ENCODE measurements at regions not wholly inside any gene's neighbourhood (a gene's known extent, or its start where the extent isn't known, plus 50 kb on each side); places are given as distances from the start of the nearest gene placed in this dataset.
"Not testable (repeated sequence)": the region's sequence is repeated elsewhere in the genome, so short reads cannot be mapped to it uniquely, and the experiment has no call there.

- DNase-seq (ENCODE audit: extremely low spot score), result no peak
- no peaks in the 10 kb centered on the region for H3K27me3 ChIP-seq
- no peak overlapping the region for H3K27ac ChIP-seq (replicated peaks in 1 of 4)
- WGBS, result 67% methylated on average over 4 of the region's 4 CpGs
- no peaks in the 10 kb centered on the region for H3K9me3 ChIP-seq
- intact Hi-C loops (cut with DNase I), result no loop called here
- H3K4me1 ChIP-seq, result no peaks in the 10 kb centered on the region
- H3K36me3 ChIP-seq, result no peaks in the 10 kb centered on the region
- H3K4me3 ChIP-seq, result no peak overlapping the region
- no peak for TF ChIP-seq CTCF (IDR thresholded peaks at IDR 0.05)
- TF ChIP-seq POLR2A (IDR thresholded peaks at IDR 0.05; ENCODE audit: low read depth), result no peak
- no peak for TF ChIP-seq POLR2AphosphoS5 (IDR thresholded peaks at IDR 0.05)
- no peak for TF ChIP-seq EP300 (IDR thresholded peaks at IDR 0.05)
These were observed 109.5 kb downstream of the CGGBP1 start for GRCh38 chr3:87949189-87949878.

DNA sequence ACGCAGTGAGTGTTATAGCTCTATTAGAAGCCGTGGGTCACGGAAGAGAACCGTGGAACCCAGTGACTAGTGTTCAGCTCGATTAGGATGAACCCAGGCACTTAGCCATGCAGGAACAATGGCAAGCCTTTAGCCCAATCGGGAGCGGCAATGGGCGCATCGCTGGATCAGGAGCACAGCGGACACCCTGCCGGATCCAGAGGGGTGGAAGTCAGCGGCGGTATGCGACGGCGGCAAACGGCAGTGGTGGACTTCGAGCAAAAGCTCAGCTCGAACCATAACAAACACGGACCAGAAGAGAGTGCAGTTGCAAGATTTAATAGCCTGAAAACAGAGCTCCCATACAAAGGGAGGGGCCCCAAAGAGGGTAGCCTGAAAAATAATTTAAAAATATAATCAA, 112.8 kb downstream of the CGGBP1 start:
- 97% methylated on average over 18 of the region's 20 CpGs for WGBS
- H3K4me3 ChIP-seq; H3K27ac ChIP-seq (replicated peaks in 1 of 4); H3K27me3 ChIP-seq; H3K9me3 ChIP-seq; DNase-seq (ENCODE audit: extremely low spot score); intact Hi-C loops (cut with DNase I); H3K4me1 ChIP-seq; H3K36me3 ChIP-seq: not testable (repeated sequence)

GRCh38 chr3:87942256-87942655, 116.5 kb downstream of the CGGBP1 start:
- H3K27me3 ChIP-seq; H3K4me1 ChIP-seq; H3K4me3 ChIP-seq; H3K9me3 ChIP-seq; H3K36me3 ChIP-seq; intact Hi-C loops (cut with DNase I); DNase-seq (ENCODE audit: extremely low spot score); H3K27ac ChIP-seq (replicated peaks in 1 of 4): not testable (repeated sequence)
- 80% methylated on average over 2 of the region's 8 CpGs for WGBS

- Histone ChIP-seq H3K4me1 (no peaks in the 10 kb centered on the region), H3K27ac (replicated peaks in 1 of 4) (no peak overlapping the region), H3K4me3 (no peak overlapping the region), H3K27me3 (no peaks in the 10 kb centered on the region), H3K36me3 (no peaks in the 10 kb centered on the region), H3K9me3 (peaks cover 0 to 22% (median 16%) of the 10 kb centered on the region in 4 donors)
- 75% methylated on average over 1 of the region's 1 CpG for WGBS
- no peak for TF ChIP-seq POLR2AphosphoS5 (IDR thresholded peaks at IDR 0.05)
- TF ChIP-seq EP300 (IDR thresholded peaks at IDR 0.05), result no peak
- no peak for TF ChIP-seq POLR2A (IDR thresholded peaks at IDR 0.05; ENCODE audit: low read depth)
- TF ChIP-seq CTCF (IDR thresholded peaks at IDR 0.05), result no peak
- intact Hi-C loops (cut with DNase I), result no loop called here
- no peak for DNase-seq (ENCODE audit: extremely low spot score)
These were observed 134.3 kb downstream of the CGGBP1 start for GRCh38 chr3:87924485-87924884.

GRCh38 chr3:87920549-87920948, 138.3 kb downstream of the CGGBP1 start:
- Histone ChIP-seq H3K4me1 (no peaks in the 10 kb centered on the region), H3K9me3 (peaks cover 0 to 22% (median 18%) of the 10 kb centered on the region in 4 donors), H3K27ac (replicated peaks in 1 of 4) (no peak overlapping the region), H3K27me3 (no peaks in the 10 kb centered on the region), H3K36me3 (no peaks in the 10 kb centered on the region), H3K4me3 (no peak overlapping the region)
- intact Hi-C loops (cut with DNase I), result no loop called here
- 41% methylated on average over 1 of the region's 1 CpG for WGBS
- no peak for TF ChIP-seq CTCF (IDR thresholded peaks at IDR 0.05)
- TF ChIP-seq POLR2AphosphoS5 (IDR thresholded peaks at IDR 0.05), result no peak
- no peak for TF ChIP-seq POLR2A (IDR thresholded peaks at IDR 0.05; ENCODE audit: low read depth)
- no peak for TF ChIP-seq EP300 (IDR thresholded peaks at IDR 0.05)
- no peak for DNase-seq (ENCODE audit: extremely low spot score)

- 56% methylated on average over 1 of the region's 1 CpG for WGBS
- Histone ChIP-seq H3K9me3 (no peaks in the 10 kb centered on the region), H3K36me3 (no peaks in the 10 kb centered on the region), H3K27me3 (no peaks in the 10 kb centered on the region), H3K4me3 (no peak overlapping the region), H3K27ac (replicated peaks in 1 of 4) (no peak overlapping the region), H3K4me1 (no peaks in the 10 kb centered on the region)
- intact Hi-C loops (cut with DNase I), result no loop called here
- DNase-seq (ENCODE audit: extremely low spot score), result no peak
- TF ChIP-seq POLR2AphosphoS5 (IDR thresholded peaks at IDR 0.05) (no peak), POLR2A (IDR thresholded peaks at IDR 0.05; ENCODE audit: low read depth) (no peak), CTCF (IDR thresholded peaks at IDR 0.05) (no peak), EP300 (IDR thresholded peaks at IDR 0.05) (no peak)
These were observed 157.7 kb downstream of the CGGBP1 start for GRCh38 chr3:87901141-87901540.
